Erythroblast (primary cell): ENCODE measurements at regions not wholly inside any gene's neighbourhood (a gene's known extent, or its start where the extent isn't known, plus 50 kb on each side); places are given as distances from the start of the nearest gene placed in this dataset.
"Not testable (repeated sequence)": the region's sequence is repeated elsewhere in the genome, so short reads cannot be mapped to it uniquely, and the experiment has no call there.

Experiments used
- DNase-seq, 2 experiments: peaks; one replicate each; lab custom pipeline; 2025; lab: John Stamatoyannopoulos, UW
- GATA1 ChIP-seq: IDR thresholded peaks from 2 replicates; pipeline ENCODE4 v1.6.1; 2011; ENCODE audit warnings: low read depth, mild to moderate bottlenecking, control low read depth, low read length, moderate library complexity
- POLR2A ChIP-seq: IDR thresholded peaks from 2 replicates; pipeline ENCODE4 v1.6.1; 2011; ENCODE audit warnings: mild to moderate bottlenecking, low read length

DNA sequence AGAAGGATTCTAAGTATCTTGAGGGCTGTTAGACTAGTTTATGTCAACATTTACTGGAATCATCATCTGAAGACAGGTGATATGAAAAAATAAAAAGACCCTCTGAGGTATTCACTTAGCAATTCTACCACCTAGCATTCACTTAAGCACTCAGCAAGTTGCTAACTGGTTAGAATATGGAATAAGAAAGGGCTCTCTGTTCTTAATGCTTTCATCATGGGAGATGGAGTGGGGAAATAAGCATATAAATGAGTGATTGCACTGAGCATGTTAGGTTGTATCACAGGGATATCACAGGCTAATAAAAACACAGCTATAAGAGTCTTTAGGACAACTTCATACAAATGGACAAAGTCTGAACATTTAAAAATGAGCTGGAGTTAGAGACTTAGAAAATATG, 1238.8 kb downstream of the CDH11 start:
- no peak for TF ChIP-seq GATA1
- TF ChIP-seq POLR2A: no peak
- no peak for DNase-seq

DNA sequence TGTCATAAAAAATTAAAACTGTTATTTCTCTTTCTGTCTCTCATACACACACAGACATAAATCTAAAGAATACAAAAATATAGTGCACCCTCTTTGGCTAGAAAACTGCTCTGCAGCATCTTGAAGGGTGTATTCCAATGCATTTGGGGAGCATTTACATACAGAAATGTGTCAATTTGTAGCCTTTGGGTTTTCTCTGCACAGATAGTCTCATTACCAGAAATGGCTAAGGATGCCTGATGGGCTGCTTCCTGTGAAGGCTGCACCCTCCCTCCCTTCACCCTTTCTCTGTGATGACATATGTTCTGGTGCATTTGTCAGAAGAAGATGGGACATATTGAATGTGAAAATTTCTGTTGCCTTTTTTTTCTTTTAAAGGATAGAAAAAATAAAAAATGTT, 1239.3 kb downstream of the CDH11 start:
- no peak for DNase-seq
- TF ChIP-seq POLR2A (no peak), GATA1 (no peak)

DNA sequence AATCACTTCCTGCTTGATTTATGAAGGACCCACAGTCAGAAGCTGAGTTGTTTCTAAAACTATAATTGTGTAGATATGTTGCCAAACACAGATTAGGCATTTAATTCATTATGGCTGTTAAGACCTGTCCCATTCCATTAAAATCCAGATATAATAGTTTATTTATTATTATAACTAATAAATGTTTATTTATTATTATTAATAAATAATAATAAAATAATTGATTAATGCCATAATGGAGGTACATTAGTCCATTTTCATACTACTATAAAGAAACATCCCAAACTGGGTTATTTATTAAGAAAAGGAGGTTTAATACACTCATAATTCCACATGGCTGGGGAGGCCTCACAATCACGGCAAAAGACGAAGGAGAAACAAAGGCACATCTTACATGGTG, 1240.9 kb downstream of the CDH11 start:
- no peak for TF ChIP-seq POLR2A
- no peak for TF ChIP-seq GATA1
- no peak for DNase-seq

DNA sequence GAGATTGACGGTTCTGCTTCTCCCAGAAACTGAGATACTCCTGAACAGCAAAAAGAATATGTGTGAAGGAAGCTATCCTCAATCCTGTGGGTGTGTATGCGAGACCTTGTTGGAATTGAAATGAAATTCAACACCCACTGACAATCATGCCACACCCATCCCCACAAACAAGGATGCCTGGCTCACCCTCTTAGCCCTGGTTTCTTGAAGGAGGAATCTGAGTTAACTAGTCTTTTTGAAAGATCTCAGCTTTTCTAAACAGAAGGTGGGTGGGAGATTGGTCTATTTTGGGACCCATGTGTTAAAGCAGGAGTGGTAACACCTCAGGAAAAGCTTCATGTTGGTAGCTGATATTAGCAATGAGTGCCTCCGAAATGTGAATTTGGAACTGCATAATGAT, 1244.5 kb downstream of the CDH11 start:
- TF ChIP-seq POLR2A: no peak
- no peak for TF ChIP-seq GATA1
- no peak for DNase-seq

DNA sequence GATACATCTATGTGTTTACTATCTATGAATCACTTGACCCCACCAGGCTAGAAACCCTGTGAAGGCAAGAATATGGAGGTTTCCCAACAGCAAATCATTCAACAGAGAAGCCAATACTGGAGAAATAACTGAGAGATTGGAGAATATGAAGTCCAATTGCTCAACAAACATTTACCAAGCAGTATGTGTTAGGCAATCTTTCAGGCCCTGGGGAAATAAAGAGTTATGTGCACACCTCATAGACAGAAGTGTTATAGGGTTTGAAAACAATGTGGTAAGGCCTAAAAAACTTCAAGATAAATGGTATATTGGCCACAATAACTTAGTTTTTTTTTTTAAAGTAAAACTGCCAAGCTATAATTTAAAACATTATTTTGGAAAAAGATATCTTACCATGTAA, 1245.8 kb downstream of the CDH11 start:
- TF ChIP-seq GATA1: no peak
- no peak for DNase-seq

DNA sequence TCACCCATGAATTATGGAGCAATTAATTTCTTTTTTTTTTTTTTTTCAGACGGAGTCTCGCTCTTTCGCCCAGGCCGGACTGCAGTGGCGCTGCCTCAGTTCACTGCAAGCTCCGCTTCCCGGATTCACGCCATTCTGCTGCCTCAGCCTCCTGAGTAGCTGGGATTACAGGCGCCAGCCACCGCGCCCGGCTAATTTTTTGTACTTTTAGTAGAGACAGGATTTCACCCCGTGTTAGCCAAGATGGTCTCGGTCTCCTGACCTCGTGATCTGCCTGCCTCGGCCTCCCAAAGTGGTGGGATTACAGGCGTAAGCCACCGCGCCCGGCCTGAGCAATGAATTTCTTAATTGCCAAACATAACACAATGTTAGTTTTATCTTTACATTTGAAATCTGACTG, 1261.2 kb downstream of the CDH11 start:
- DNase-seq: not testable (repeated sequence)

DNA sequence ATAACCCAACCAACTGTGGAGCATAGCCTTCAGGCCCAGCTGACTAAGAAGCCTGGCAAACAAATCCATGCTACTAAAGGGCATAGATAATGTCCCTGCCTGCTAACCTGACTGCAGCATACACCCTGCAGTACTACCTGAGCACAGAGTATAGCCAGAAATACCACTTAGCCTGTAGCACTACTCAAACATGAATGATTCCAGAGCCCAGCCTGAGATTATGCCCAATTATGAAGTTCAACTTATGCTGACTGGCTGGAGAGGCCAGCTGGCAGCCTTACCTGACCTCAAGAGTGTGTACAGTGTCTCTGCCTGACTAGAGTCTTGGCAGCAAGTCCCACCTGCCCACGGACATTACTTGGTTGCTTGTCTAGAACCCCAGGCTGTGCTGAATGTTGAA, 1265.3 kb downstream of the CDH11 start:
- no peak for TF ChIP-seq GATA1
- TF ChIP-seq POLR2A: no peak
- no peak for DNase-seq

DNA sequence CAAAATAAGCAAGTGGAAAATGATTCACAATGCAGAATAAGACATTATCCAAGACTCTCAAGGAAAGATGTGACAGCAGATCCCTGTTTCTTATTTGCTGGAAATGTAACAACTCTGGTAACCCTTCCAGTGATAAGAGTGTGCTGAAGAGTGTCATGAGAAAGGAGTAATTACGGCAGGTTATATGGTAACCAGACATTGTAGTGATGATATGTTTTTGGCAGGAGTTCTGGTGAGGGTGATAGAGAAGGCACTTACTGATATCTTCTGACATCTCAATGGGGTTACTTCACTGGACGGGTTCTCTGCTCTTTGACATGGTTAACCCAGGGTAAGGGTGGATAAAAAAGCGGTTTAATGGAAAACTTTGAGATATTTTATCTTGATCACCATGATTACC, 1270.9 kb downstream of the CDH11 start:
- DNase-seq: no peak
- TF ChIP-seq POLR2A: no peak
- TF ChIP-seq GATA1: no peak

DNA sequence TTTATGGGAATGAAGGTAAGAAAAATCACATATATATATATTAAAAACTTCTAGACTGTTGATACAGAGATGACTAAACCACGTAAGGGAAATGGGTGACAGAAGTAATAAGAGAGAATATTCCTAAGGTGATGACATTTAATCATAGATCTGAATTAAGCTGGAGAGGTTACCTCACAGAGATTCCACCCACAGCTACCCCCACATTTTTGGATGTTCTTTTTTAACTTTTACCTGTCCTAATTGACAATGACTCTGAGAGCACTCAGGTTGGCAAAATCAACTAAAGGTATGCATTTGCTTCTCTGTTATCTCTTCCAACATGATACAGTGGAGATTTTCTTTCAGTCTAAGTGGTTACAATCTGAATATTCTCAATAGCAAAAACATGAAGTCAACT, 1280.6 kb downstream of the CDH11 start:
- TF ChIP-seq POLR2A (no peak), GATA1 (no peak)
- DNase-seq: no peak

DNA sequence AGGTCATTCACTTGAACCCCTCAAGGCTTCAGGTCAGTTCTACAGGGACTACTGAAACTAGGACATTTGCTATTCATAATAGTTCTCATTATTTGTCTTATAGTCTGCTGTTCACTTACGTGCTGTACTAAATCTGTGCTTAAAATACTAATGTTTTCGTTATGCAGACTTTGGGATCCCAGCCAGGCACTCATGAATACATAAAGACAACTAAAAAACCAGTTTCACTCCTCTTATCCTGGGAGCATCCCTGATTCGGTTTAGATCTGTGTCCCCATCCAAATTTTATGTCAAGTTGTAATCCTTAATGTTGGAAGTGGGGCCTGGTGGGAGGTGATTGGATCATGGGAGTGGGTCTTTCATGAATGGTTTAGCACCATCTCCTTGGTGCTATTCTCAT, 1291.8 kb downstream of the CDH11 start:
- DNase-seq: no peak
- TF ChIP-seq GATA1 (no peak), POLR2A (no peak)

DNA sequence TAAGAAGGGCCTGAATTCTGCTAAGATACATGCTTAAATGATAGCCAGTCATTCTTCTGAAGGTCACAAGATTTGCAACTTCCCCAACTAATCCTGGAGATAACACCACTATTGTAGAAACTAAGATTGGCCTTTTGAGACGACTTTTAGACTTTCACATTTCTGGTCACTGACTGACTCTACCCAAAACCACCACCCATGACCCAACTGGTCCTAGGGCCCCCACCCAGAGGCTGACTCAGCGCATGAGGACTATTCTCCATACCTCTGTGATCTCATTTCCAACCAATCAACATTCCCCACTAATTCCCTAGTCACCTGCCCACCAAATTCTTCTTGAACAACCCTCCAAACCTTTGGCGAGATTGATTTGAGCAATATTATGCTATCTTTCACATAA, 1299.0 kb downstream of the CDH11 start:
- TF ChIP-seq POLR2A (no peak), GATA1 (no peak)
- DNase-seq: no peak

DNA sequence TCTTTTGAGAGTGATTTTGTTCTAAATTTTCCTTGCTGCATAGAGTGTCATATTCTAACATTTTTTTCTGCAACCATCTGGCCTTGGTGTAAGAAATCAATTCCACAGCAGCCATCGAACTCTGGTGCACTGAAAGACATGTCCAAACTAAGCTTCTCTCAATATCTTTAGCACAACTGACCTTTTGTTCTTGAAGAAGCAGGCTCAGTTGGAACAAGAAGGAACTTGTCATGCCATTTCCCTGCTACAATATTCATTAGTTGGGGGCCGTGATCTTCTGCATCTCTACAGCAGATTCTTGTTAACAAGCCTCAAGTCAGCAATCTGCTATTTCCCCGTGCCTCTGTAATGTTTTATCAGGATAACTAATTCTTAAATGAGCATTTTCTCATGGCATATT, 1305.6 kb downstream of the CDH11 start:
- DNase-seq: no peak
- TF ChIP-seq POLR2A (no peak), GATA1 (no peak)

DNA sequence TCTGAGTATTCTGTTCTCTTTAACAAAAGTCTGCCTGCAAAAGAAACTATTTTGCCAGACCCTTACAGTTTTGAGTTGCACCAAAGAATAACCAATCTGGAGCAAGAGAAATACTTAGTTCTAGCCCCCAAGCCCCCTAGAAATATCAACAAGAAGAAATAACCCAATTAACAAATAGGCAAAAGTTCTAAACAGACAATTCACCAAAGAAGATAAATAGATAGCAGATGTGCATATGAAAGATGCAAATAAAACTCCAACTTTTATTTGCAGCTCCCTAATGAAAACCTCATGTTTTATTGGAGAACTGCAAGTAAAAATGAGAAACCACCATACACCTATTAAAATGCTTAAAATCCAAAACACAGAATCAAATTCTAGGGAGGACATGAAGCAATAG, 1308.0 kb downstream of the CDH11 start:
- DNase-seq: no peak
- TF ChIP-seq GATA1 (no peak), POLR2A (no peak)

DNA sequence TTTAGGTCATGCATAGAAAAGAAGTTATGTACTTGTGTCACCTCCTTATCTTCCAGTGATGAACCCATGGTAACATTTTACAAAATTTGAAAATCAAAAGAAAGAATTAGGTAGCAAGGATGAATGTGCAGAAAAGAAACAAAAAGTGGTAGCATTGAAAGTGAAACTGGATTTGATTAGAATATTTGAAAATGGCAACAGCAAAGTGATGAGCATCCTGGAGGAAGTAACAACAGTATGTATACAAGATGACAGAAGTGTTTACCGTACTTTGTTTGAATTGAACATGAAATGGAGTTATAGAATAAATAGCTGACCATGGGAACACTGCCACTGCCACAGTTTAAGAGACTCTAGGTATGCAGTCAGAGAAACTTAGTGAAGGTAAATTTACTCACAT, 1313.1 kb downstream of the CDH11 start:
- TF ChIP-seq POLR2A (no peak), GATA1 (no peak)
- no peak for DNase-seq

DNA sequence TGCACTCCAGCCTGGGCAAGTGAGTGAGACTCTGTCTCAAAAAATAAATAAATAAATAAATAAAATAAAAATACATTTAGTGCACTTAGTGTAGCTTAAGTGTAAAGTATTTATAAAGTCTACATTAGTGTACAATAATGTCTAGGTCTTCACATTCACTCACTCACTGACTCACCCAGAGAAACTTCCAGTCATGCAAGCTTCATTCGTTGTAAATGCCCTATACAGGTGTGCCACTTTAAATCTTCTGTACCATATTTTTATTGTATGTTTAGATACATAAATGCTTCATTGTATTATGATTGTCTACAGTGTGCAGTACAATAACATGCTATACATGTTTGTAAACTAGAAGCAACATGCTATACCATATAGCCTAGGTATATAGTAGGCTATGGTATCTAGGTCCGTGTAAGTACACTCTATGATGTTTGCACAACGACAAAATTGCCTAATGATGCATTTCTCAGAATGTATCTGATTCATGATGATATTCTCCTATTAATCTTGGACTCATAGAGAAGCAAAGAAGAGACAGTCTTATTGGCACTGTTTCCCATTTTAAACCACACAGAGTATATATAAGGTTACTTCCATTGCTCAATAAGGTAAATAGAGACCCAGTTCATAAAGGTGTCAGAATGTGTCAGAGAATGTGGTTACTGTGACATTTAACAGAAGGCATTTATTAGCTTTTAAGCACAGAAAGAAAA, 1314.9 kb downstream of the CDH11 start:
- TF ChIP-seq GATA1 (no peak), POLR2A (no peak)
- no peak for DNase-seq

DNA sequence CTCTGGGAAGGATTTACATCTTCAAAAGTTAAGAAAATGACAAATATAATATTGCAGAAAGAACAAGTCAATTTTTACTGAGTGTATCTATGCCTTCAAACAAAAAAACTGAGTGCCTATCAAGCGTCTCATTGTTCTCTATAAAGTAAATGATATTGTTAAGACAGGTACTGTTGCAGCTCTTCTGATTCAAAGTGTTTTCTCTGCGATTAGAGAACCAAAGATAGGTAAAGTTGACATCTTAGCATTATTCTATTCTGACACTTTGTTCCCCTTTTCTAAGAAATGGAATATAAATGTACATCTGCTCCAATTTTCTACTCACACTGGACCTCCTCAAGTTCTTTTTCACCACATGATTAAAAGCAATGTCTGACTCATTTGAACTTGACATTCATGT, 1317.7 kb downstream of the CDH11 start:
- DNase-seq: no peak
- no peak for TF ChIP-seq GATA1
- TF ChIP-seq POLR2A: no peak
